ENCODE measurements at regions not wholly inside any gene's neighbourhood (a gene's known extent, or its start where the extent isn't known, plus 50 kb on each side); places are given as distances from the start of the nearest gene placed in this dataset.

- TF ChIP-seq CTCF (IDR thresholded peaks at IDR 0.05), result no peak
- no peak for TF ChIP-seq POLR2A (IDR thresholded peaks at IDR 0.05)
- no peak for TF ChIP-seq POLR2AphosphoS5 (IDR thresholded peaks at IDR 0.05; ENCODE audit: insufficient read depth in 1 of 2, low read depth in 1 of 2)
These were observed 148.0 kb upstream of the HTR2A start for GRCh38 chr13:47044842-47045241.

Data from vagina (tissue), 2 donors.